Body of pancreas (tissue), 4 donors: ENCODE measurements at regions not wholly inside any gene's neighbourhood (a gene's known extent, or its start where the extent isn't known, plus 50 kb on each side); places are given as distances from the start of the nearest gene placed in this dataset.

Experiments
- ATAC-seq: fragments of 150-250 bp; one replicate; pipeline ENCODE4 v1.9.1; 2016
- DNase-seq, 4 donors: peaks; one replicate each; pipeline ENCODE4 v3.0.0-alpha.2; 2019
- H3K27ac ChIP-seq, 4 donors: fragments of 200-600 bp; sonication (generic); 1 replicate in 3 of 4; 2 replicates in 1 of 4; pipeline versions ENCODE4 v1.5.1 to v1.6.1; 2016 to 2019; ENCODE audit warnings: mild to moderate bottlenecking in 1 of 4, mixed read lengths in 1 of 4, moderate library complexity in 1 of 4
- H3K27me3 ChIP-seq, 2 donors: fragments of 200-600 bp; sonication (generic); one replicate each; pipeline ENCODE4 v1.6.0; 2016; ENCODE audit warnings: mild to moderate bottlenecking in 1 of 2
- H3K36me3 ChIP-seq, 2 donors: fragments of 200-600 bp; sonication (generic); replicated peaks in 1 of 2; 2 replicates each; pipeline ENCODE4 v1.5.1; 2016; ENCODE audit warnings: low read depth in 2 of 2; ENCODE audit not compliant: insufficient read depth in 1 of 2
- H3K4me1 ChIP-seq: fragments of 200-600 bp; sonication (generic); one replicate; pipeline ENCODE4 v1.6.0; 2016
- H3K4me3 ChIP-seq, 2 donors: fragments of 200-600 bp; sonication (generic); 1 replicate in 1 of 2; 2 replicates in 1 of 2; pipeline ENCODE4 v1.5.1; 2016 to 2019
- H3K9me3 ChIP-seq, 3 donors: fragments of 200-600 bp; sonication (generic); 1 replicate in 2 of 3; 2 replicates in 1 of 3; pipeline ENCODE4 v1.5.1; 2016
- CTCF ChIP-seq, 7 experiments: fragments of 450-650 bp in 4 of 7; fragments of 200-600 bp in 3 of 7; sonication (generic) in 3 of 7; IDR thresholded peaks; one replicate each; pipeline ENCODE4 v1.5.1; 2016 to 2019; ENCODE audit warnings: antibody characterized with exemption in 7 of 7
- POLR2A ChIP-seq, 3 donors: fragments of 450-650 bp; IDR thresholded peaks; one replicate each; pipeline ENCODE4 v1.6.1; 2016; ENCODE audit warnings: antibody characterized with exemption in 3 of 3, mild to moderate bottlenecking in 2 of 3
- WGBS, 2 donors: methylation state at CpG; one replicate each; pipeline ENCODE4 v1.1.5; 2017; 5-methylcytosine and 5-hydroxymethylcytosine counted together
- intact Hi-C: fragments of 100-400 bp; cut with DNase I; formaldehyde crosslinking; loops from one replicate; pipeline ENCODE4 v1.15.1; 2023

- H3K4me1 ChIP-seq, result no peaks in the 10 kb centered on the region
- H3K36me3 ChIP-seq, result no peaks in the 10 kb centered on the region
- no peak overlapping the region for H3K27ac ChIP-seq
- intact Hi-C loops, result no loop called here
- H3K9me3 ChIP-seq, result no peaks in the 10 kb centered on the region
- ATAC-seq, result no peak
- TF ChIP-seq CTCF (IDR thresholded peaks at IDR 0.05) (no peak), POLR2A (IDR thresholded peaks at IDR 0.05) (no peak)
- DNase-seq, result no peak
- no peaks in the 10 kb centered on the region for H3K27me3 ChIP-seq
- H3K4me3 ChIP-seq, result no peak overlapping the region
Measured at GRCh38 chr11:29127461-29127860, 889.4 kb downstream of the KCNA4 start.

DNA sequence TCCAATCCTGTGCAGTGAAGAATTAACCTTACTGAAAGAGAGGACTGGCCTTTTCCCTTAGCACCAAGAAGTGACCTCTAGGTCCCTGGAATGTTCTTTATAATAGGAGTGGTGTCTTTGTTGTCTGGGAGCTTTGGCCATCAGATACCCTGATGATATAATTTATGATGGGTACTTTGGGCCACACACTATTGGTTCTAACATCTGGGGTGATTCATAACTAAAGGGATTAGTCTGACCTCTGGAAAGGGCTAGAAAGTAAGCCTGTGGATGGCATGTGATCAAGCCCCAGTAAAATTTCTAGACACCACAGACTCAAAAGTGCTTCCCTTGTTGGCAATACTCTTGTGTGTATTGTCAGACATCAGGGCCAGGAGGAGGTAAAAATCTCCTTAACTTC lies 891.2 kb downstream of the KCNA4 start:
- Histone ChIP-seq H3K27me3 (no peaks in the 10 kb centered on the region), H3K36me3 (no peaks in the 10 kb centered on the region), H3K27ac (no peak overlapping the region), H3K9me3 (no peaks in the 10 kb centered on the region), H3K4me3 (no peak overlapping the region), H3K4me1 (no peaks in the 10 kb centered on the region)
- TF ChIP-seq POLR2A (IDR thresholded peaks at IDR 0.05) (no peak), CTCF (IDR thresholded peaks at IDR 0.05) (no peak)
- ATAC-seq (no peak), DNase-seq (no peak)
- intact Hi-C loops, result no loop called here

DNA sequence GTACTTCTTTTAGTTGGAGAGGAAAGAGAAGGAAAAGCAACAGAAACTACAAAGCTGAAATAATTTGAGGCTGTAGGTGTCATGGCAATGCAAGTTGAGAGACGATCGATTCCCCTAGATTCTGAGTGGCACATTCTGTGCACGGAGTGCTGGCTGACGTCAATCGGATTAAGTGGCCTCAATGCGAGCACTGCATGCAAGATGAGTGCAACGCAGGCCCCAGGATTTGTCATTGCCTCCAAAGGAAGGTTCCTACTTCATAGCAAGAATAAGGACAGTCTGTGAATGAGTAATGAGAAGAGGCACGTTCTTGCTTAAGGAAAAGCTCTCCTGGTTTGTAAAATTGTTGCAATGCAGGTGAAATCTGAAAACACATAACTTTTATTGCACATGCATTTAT lies 892.4 kb downstream of the KCNA4 start:
- Histone ChIP-seq H3K27ac (no peak overlapping the region), H3K36me3 (no peaks in the 10 kb centered on the region)
- no peak for TF ChIP-seq CTCF (IDR thresholded peaks at IDR 0.05)
- TF ChIP-seq POLR2A (IDR thresholded peaks at IDR 0.05), result no peak

DNA sequence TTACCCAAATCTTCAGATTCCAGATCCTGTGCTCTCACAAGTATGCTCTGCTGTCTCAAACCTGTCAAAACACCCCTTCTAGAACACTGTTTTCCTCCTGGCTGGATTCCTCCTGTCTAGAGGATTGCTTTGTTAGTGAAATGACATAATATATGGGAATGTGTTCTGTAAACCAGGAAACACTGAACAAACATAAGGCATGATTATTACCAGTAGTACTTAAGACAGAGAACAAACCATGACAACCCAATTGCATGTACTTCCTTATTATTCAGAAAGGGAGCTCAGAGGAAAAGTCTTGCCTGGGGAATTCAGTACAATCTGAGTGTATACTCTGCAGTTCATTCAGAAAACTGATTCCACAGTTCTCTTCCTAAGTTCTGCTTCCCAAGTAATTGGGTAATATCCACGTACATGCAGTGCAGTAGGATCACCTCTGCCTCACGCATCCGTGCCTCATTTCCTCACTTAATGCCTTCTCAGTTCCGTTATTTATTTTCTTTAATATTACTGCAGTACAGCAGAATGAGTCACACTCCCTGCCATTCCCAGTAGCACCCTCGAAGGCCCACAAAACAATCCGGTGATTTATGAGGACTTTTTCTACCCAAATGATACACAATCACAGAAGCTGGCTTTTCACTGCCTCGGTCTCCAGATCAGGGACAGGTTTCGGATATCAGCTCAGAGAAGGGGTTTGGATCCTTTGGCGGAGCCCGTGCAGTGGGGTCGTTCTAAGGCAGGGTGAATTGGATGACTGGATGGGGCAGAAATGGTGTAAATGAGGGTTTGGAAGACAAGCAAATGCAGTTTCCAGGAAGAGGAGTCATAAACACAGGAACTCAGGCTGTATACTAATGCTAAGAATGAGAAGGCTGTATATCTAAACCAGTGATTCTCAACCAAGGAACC lies 896.9 kb downstream of the KCNA4 start:
- Histone ChIP-seq H3K9me3 (no peaks in the 10 kb centered on the region), H3K27ac (no peak overlapping the region), H3K36me3 (no peaks in the 10 kb centered on the region), H3K27me3 (no peaks in the 10 kb centered on the region), H3K4me1 (no peaks in the 10 kb centered on the region), H3K4me3 (no peak overlapping the region)
- ATAC-seq (peak; percentile 9), DNase-seq (no peak)
- TF ChIP-seq POLR2A (IDR thresholded peaks at IDR 0.05) (no peak), CTCF (IDR thresholded peaks at IDR 0.05) (no peak)
- intact Hi-C loops, result no loop called here
- 50 to 62% methylated on average over 11 of the region's 11 CpGs for WGBS, 2 donors

More for the DNA sequence above, 892.4 kb downstream of the KCNA4 start:
- DNase-seq (no peak), ATAC-seq (no peak)
- Histone ChIP-seq H3K4me1 (no peaks in the 10 kb centered on the region), H3K4me3 (no peak overlapping the region), H3K27me3 (no peaks in the 10 kb centered on the region), H3K9me3 (no peaks in the 10 kb centered on the region)
- intact Hi-C loops, result no loop called here
- WGBS, 2 donors, result 61 to 77% methylated on average over 8 of the region's 8 CpGs

DNA sequence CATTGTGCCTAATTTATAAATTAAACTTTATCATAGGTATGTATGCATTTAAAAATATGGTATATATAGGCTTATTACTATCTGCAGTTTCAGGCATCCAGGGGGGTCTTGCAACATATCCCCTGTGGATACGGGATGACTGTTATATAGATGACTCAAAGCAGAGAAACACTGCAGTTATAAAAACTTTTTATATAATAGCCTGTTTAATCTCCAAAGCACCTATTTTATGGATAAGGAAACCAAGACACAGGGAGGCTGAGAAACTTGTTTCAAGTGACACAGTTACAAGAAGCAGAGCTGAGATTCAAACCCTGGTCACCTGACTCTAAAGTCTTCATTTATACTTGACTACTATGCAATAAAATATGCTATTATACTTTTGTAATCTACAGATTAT lies 897.7 kb downstream of the KCNA4 start:
- no peak overlapping the region for H3K4me3 ChIP-seq
- H3K9me3 ChIP-seq, result no peaks in the 10 kb centered on the region
- no peak for TF ChIP-seq POLR2A (IDR thresholded peaks at IDR 0.05)
- no peak for TF ChIP-seq CTCF (IDR thresholded peaks at IDR 0.05)
- DNase-seq (no peak), ATAC-seq (no peak)
- H3K27me3 ChIP-seq, result no peaks in the 10 kb centered on the region
- no peaks in the 10 kb centered on the region for H3K4me1 ChIP-seq
- no peaks in the 10 kb centered on the region for H3K36me3 ChIP-seq
- intact Hi-C loops, result no loop called here
- H3K27ac ChIP-seq, result no peak overlapping the region
- WGBS, 2 donors, result 64 to 83% methylated on average over 1 of the region's 1 CpG
